ENCODE measurements at regions not wholly inside any gene's neighbourhood (a gene's known extent, or its start where the extent isn't known, plus 50 kb on each side); places are given as distances from the start of the nearest gene placed in this dataset.

GRCh38 chr3:73324203-73325155 is 263.0 kb downstream of the EBLN2 start:
- no peak overlapping the region for H2AK5ac ChIP-seq (ENCODE audit: low read depth, low read length)
- no peak overlapping the region for H2BK120ac ChIP-seq (replicated peaks; ENCODE audit: low read depth, low read length)
- no peak overlapping the region for H3K4me3 ChIP-seq (ENCODE audit: extremely low read depth in 1 of 4, insufficient read depth in 2 of 4, low read depth in 3 of 4, low read length in 4 of 4)
- peak overlapping the region; percentile 55; the same call in 1 of the 2 replicates for H2AFZ ChIP-seq (ENCODE audit: low read length)
- no peak overlapping the region for H3K56ac ChIP-seq (replicated peaks; ENCODE audit: insufficient read length, low read depth, low read length)
- no peak overlapping the region for H2BK15ac ChIP-seq (ENCODE audit: low read length)
- 85% methylated on average over 5 of the region's 5 CpGs; no CpG with 5 or more reads in 1 of the 2 experiments for WGBS, 2 experiments (ENCODE audit: extremely low coverage in 1 of 2, insufficient coverage in 1 of 2, insufficient read length in 1 of 2, insufficient replicate concordance in 2 of 2, low coverage in 1 of 2, low lambda C conversion rate in 2 of 2, missing lambda C conversion rate in 1 of 2)
- no peaks in the 10 kb centered on the region; a peak in 1 of 4 replicates for H3K9me3 ChIP-seq (ENCODE audit: insufficient read depth in 2 of 2, low read depth in 1 of 2, low read length in 1 of 2)
- H3K79me2 ChIP-seq (ENCODE audit: control insufficient read depth in 1 of 2, insufficient read depth in 2 of 2, low read length in 2 of 2) = no peaks in the 10 kb centered on the region
- ChIA-PET POLR2A (ENCODE audit: partially characterized antibody) (no interaction called here), CTCF (ENCODE audit: partially characterized antibody) (interaction anchor here (0.7 to 1.3 kb wide), 6 partner anchors 9 to 184 kb away, joined by 3 to 7 read pairs (median 4); no protein-coding TSS in a partner anchor)
- no peak overlapping the region for H3K23ac ChIP-seq (ENCODE audit: insufficient read length)
- FAIRE-seq (no peak), DNase-seq (ENCODE audit: low read depth in 1 of 2, low spot score in 2 of 2) (no peak)
- no peak overlapping the region for H4K91ac ChIP-seq (replicated peaks; ENCODE audit: insufficient read length, low read length)
- H2BK5ac ChIP-seq (ENCODE audit: low read depth, low read length) = no peak overlapping the region
- no peak overlapping the region for H3K14ac ChIP-seq (ENCODE audit: insufficient read length)
- H3K4ac ChIP-seq (replicated peaks; ENCODE audit: insufficient read length, low read depth, low read length) = no peak overlapping the region
- H3K27me3 ChIP-seq (replicated peaks in 1 of 4; ENCODE audit: control insufficient read depth in 3 of 4, extremely low read depth in 1 of 4, insufficient read depth in 3 of 4, low read length in 3 of 4) = no peaks in the 10 kb centered on the region
- no peaks in the 10 kb centered on the region for H3K23me2 ChIP-seq (ENCODE audit: low read depth, low read length)
- H3K36me3 ChIP-seq (ENCODE audit: control insufficient read depth in 2 of 4, insufficient read depth in 4 of 4, low read length in 3 of 4) = no peaks in the 10 kb centered on the region
- H3K9ac ChIP-seq (replicated peaks in 1 of 4; ENCODE audit: extremely low read depth in 1 of 4, low read depth in 3 of 4, low read length in 3 of 4) = no peak overlapping the region
- H4K8ac ChIP-seq (ENCODE audit: extremely low read depth, insufficient read depth, low read length) = no peak overlapping the region
- no peak overlapping the region for H3K18ac ChIP-seq (ENCODE audit: extremely low read depth, low read length)
- no peaks in the 10 kb centered on the region for H4K20me1 ChIP-seq (replicated peaks in 1 of 2; ENCODE audit: control insufficient read depth in 1 of 2, insufficient read depth in 2 of 2, low read length in 2 of 2)
- no peak overlapping the region for H2BK12ac ChIP-seq (ENCODE audit: low read depth, low read length)
- peaks cover 0 to 4% (median 1%) of the 10 kb centered on the region in 4 experiments; a peak in 2 of 7 replicates for H3K4me1 ChIP-seq (replicated peaks in 1 of 4; ENCODE audit: control insufficient read depth in 3 of 4, insufficient read depth in 4 of 4, low read length in 3 of 4)
- H2BK20ac ChIP-seq (ENCODE audit: low read length) = no peak overlapping the region
- H3K79me1 ChIP-seq (ENCODE audit: low read depth, low read length) = no peaks in the 10 kb centered on the region
- H3K4me2 ChIP-seq (ENCODE audit: insufficient read depth in 1 of 2, low read depth in 2 of 2, low read length in 2 of 2) = no peak overlapping the region
- H4K5ac ChIP-seq (ENCODE audit: insufficient read length, low read depth, low read length) = no peak overlapping the region
- no peak overlapping the region for H3K27ac ChIP-seq (ENCODE audit: low read depth, low read length)
- TF ChIP-seq KDM1A (IDR thresholded peaks at IDR 0.05; ENCODE audit: borderline replicate concordance, low read length) = no peak
